Muscle layer of colon (tissue), 2 donors: ENCODE measurements at regions not wholly inside any gene's neighbourhood (a gene's known extent, or its start where the extent isn't known, plus 50 kb on each side); places are given as distances from the start of the nearest gene placed in this dataset.

Experiments used
- H3K27ac ChIP-seq: one replicate; pipeline ENCODE4 v1.7.0; 2013; ENCODE audit warnings: low read depth, mild to moderate bottlenecking, low read length, moderate library complexity
- H3K27me3 ChIP-seq, 2 donors: one replicate each; pipeline ENCODE4 v1.7.0; 2013; ENCODE audit warnings: low read length in 2 of 2, mild to moderate bottlenecking in 2 of 2; ENCODE audit not compliant: insufficient read depth in 2 of 2, control insufficient read depth in 1 of 2
- H3K36me3 ChIP-seq: one replicate; pipeline ENCODE4 v1.7.0; 2013; ENCODE audit warnings: mild to moderate bottlenecking, low read length; ENCODE audit not compliant: insufficient read depth
- H3K4me1 ChIP-seq: one replicate; pipeline ENCODE4 v1.7.0; 2013; ENCODE audit warnings: mild to moderate bottlenecking, low read length; ENCODE audit not compliant: insufficient read depth
- H3K4me3 ChIP-seq, 2 donors: one replicate each; pipeline ENCODE4 v1.7.0; 2013; ENCODE audit warnings: low read length in 2 of 2, low read depth in 1 of 2, mild to moderate bottlenecking in 1 of 2, moderate library complexity in 1 of 2
- H3K9ac ChIP-seq: one replicate; pipeline ENCODE4 v1.7.0; 2013; ENCODE audit warnings: low read length
- H3K9me3 ChIP-seq: one replicate; pipeline ENCODE4 v1.7.0; 2013; ENCODE audit warnings: mild to moderate bottlenecking, low read length
- donor health status: abdominal sarcoma.
- donor health status: Adenocarcinoma of cecum.

GRCh38 chr6:133698272-133698671, 190.6 kb upstream of the TCF21 start:
- Histone ChIP-seq H3K27ac (no peak overlapping the region), H3K9me3 (no peaks in the 10 kb centered on the region), H3K27me3 (no peaks in the 10 kb centered on the region), H3K9ac (no peak overlapping the region), H3K36me3 (no peaks in the 10 kb centered on the region), H3K4me1 (no peaks in the 10 kb centered on the region), H3K4me3 (no peak overlapping the region)

- no peaks in the 10 kb centered on the region for H3K27me3 ChIP-seq
- no peaks in the 10 kb centered on the region for H3K36me3 ChIP-seq
- H3K4me1 ChIP-seq = peaks cover 4% of the 10 kb centered on the region
- H3K4me3 ChIP-seq = no peak overlapping the region
- H3K27ac ChIP-seq = no peak overlapping the region
- H3K9me3 ChIP-seq = no peaks in the 10 kb centered on the region
- no peak overlapping the region for H3K9ac ChIP-seq
Measured at GRCh38 chr6:133699741-133700385, 189.1 kb upstream of the TCF21 start.

GRCh38 chr6:133701633-133702331, 187.1 kb upstream of the TCF21 start:
- Histone ChIP-seq H3K36me3 (no peaks in the 10 kb centered on the region), H3K9ac (no peak overlapping the region), H3K27me3 (no peaks in the 10 kb centered on the region), H3K4me3 (no peak overlapping the region), H3K9me3 (no peaks in the 10 kb centered on the region), H3K4me1 (peaks cover 4% of the 10 kb centered on the region), H3K27ac (no peak overlapping the region)

- H3K9me3 ChIP-seq = no peaks in the 10 kb centered on the region
- peaks cover 4% of the 10 kb centered on the region for H3K4me1 ChIP-seq
- no peak overlapping the region for H3K9ac ChIP-seq
- no peaks in the 10 kb centered on the region for H3K36me3 ChIP-seq
- no peak overlapping the region for H3K27ac ChIP-seq
- H3K27me3 ChIP-seq = no peaks in the 10 kb centered on the region
- H3K4me3 ChIP-seq = no peak overlapping the region
Measured at GRCh38 chr6:133704371-133704770, 184.5 kb upstream of the TCF21 start.

GRCh38 chr6:133705066-133705465, 183.8 kb upstream of the TCF21 start:
- no peak overlapping the region for H3K4me3 ChIP-seq
- H3K27me3 ChIP-seq = no peaks in the 10 kb centered on the region
- H3K4me1 ChIP-seq = peaks cover 4% of the 10 kb centered on the region
- H3K36me3 ChIP-seq = no peaks in the 10 kb centered on the region
- H3K27ac ChIP-seq = no peak overlapping the region
- H3K9me3 ChIP-seq = no peaks in the 10 kb centered on the region
- no peak overlapping the region for H3K9ac ChIP-seq

GRCh38 chr6:133705731-133706130, 183.2 kb upstream of the TCF21 start:
- H3K4me3 ChIP-seq = no peak overlapping the region
- no peaks in the 10 kb centered on the region for H3K27me3 ChIP-seq
- H3K36me3 ChIP-seq = no peaks in the 10 kb centered on the region
- no peaks in the 10 kb centered on the region for H3K9me3 ChIP-seq
- no peak overlapping the region for H3K9ac ChIP-seq
- no peak overlapping the region for H3K27ac ChIP-seq
- peaks cover 4% of the 10 kb centered on the region for H3K4me1 ChIP-seq

- H3K9ac ChIP-seq = no peak overlapping the region
- no peak overlapping the region for H3K27ac ChIP-seq
- H3K4me3 ChIP-seq = no peak overlapping the region
- no peaks in the 10 kb centered on the region for H3K36me3 ChIP-seq
- no peaks in the 10 kb centered on the region for H3K9me3 ChIP-seq
- peaks cover 4% of the 10 kb centered on the region for H3K4me1 ChIP-seq
- H3K27me3 ChIP-seq = no peaks in the 10 kb centered on the region
Measured at GRCh38 chr6:133707456-133707855, 181.5 kb upstream of the TCF21 start.

GRCh38 chr6:133710826-133711225, 178.1 kb upstream of the TCF21 start:
- no peaks in the 10 kb centered on the region for H3K9me3 ChIP-seq
- no peak overlapping the region for H3K9ac ChIP-seq
- H3K4me1 ChIP-seq = no peaks in the 10 kb centered on the region
- no peak overlapping the region for H3K27ac ChIP-seq
- H3K36me3 ChIP-seq = no peaks in the 10 kb centered on the region
- H3K4me3 ChIP-seq = no peak overlapping the region
- H3K27me3 ChIP-seq = no peaks in the 10 kb centered on the region

- H3K36me3 ChIP-seq = no peaks in the 10 kb centered on the region
- H3K4me1 ChIP-seq = no peaks in the 10 kb centered on the region
Measured at GRCh38 chr6:133715270-133715669, 173.6 kb upstream of the TCF21 start.

GRCh38 chr6:133724726-133725125, 164.2 kb upstream of the TCF21 start:
- no peaks in the 10 kb centered on the region for H3K27me3 ChIP-seq
- H3K4me1 ChIP-seq = no peaks in the 10 kb centered on the region
- H3K9ac ChIP-seq = no peak overlapping the region
- H3K27ac ChIP-seq = no peak overlapping the region
- no peaks in the 10 kb centered on the region for H3K9me3 ChIP-seq
- no peak overlapping the region for H3K4me3 ChIP-seq
- H3K36me3 ChIP-seq = no peaks in the 10 kb centered on the region

More at GRCh38 chr6:133715270-133715669, 173.6 kb upstream of the TCF21 start:
- no peak overlapping the region for H3K4me3 ChIP-seq
- no peak overlapping the region for H3K27ac ChIP-seq
- H3K9ac ChIP-seq = no peak overlapping the region
- H3K27me3 ChIP-seq = no peaks in the 10 kb centered on the region
- H3K9me3 ChIP-seq = no peaks in the 10 kb centered on the region

GRCh38 chr6:133726188-133726587, 162.7 kb upstream of the TCF21 start:
- Histone ChIP-seq H3K4me3 (no peak overlapping the region), H3K36me3 (no peaks in the 10 kb centered on the region), H3K27me3 (no peaks in the 10 kb centered on the region), H3K9me3 (no peaks in the 10 kb centered on the region), H3K27ac (no peak overlapping the region), H3K9ac (no peak overlapping the region), H3K4me1 (no peaks in the 10 kb centered on the region)

- Histone ChIP-seq H3K9me3 (no peaks in the 10 kb centered on the region), H3K4me1 (no peaks in the 10 kb centered on the region), H3K9ac (no peak overlapping the region), H3K36me3 (no peaks in the 10 kb centered on the region), H3K4me3 (no peak overlapping the region), H3K27ac (no peak overlapping the region), H3K27me3 (no peaks in the 10 kb centered on the region)
Measured at GRCh38 chr6:133730881-133731280, 158.0 kb upstream of the TCF21 start.
